Upper lobe of left lung (tissue), 4 donors: ENCODE measurements at regions not wholly inside any gene's neighbourhood (a gene's known extent, or its start where the extent isn't known, plus 50 kb on each side); places are given as distances from the start of the nearest gene placed in this dataset.

Experiments
- CTCF ChIP-seq, 6 experiments: fragments of 450-650 bp in 4 of 6; fragments of 200-600 bp in 2 of 6; sonication (generic) in 2 of 6; IDR thresholded peaks; one replicate each; pipeline ENCODE4 v1.5.1; 2016 to 2019; ENCODE audit warnings: antibody characterized with exemption in 6 of 6
- EP300 ChIP-seq, 4 donors: sonication (generic); formaldehyde crosslinking; IDR thresholded peaks; one replicate each; pipeline ENCODE4 v1.5.1; 2017; ENCODE audit warnings: antibody characterized with exemption in 4 of 4, control low read depth in 2 of 4
- POLR2A ChIP-seq, 4 donors: fragments of 450-650 bp; IDR thresholded peaks; one replicate each; pipeline ENCODE4 v1.5.1; 2016 to 2017; ENCODE audit warnings: antibody characterized with exemption in 4 of 4, mild to moderate bottlenecking in 2 of 4
- POLR2AphosphoS5 ChIP-seq, 2 donors: sonication (generic); formaldehyde crosslinking; IDR thresholded peaks; one replicate each; pipeline ENCODE4 v1.5.1; 2017; ENCODE audit warnings: antibody characterized with exemption in 2 of 2

GRCh38 chr15:38062696-38063095, 128.3 kb downstream of the TMCO5A start:
- no peak for TF ChIP-seq POLR2A (IDR thresholded peaks at IDR 0.05)
- no peak for TF ChIP-seq CTCF (IDR thresholded peaks at IDR 0.05)
- no peak for TF ChIP-seq POLR2AphosphoS5 (IDR thresholded peaks at IDR 0.05)
- no peak for TF ChIP-seq EP300 (IDR thresholded peaks at IDR 0.05)
